ENCODE measurements at regions not wholly inside any gene's neighbourhood (a gene's known extent, or its start where the extent isn't known, plus 50 kb on each side); places are given as distances from the start of the nearest gene placed in this dataset.

DNA sequence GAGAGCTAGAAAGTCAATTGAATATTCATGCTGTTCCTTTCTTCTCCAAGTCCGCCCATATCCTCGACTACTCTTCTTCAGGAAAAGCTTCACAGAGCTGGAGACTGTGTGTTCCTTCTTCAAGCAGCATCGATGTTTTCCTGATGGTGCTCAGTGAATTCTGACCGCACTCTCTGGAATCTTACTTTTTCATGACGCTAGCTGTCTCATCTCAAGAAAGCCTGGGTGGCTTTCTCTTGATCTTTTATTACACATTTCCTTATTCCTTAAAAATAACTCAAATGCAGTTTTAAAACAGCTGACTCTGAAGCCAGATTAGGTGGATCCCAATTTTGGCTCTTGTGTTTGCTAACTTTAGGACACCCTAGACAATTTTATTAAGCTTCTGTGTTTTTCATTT, 1245.1 kb upstream of the LRRTM1 start:
- TF ChIP-seq, protein P1, sequence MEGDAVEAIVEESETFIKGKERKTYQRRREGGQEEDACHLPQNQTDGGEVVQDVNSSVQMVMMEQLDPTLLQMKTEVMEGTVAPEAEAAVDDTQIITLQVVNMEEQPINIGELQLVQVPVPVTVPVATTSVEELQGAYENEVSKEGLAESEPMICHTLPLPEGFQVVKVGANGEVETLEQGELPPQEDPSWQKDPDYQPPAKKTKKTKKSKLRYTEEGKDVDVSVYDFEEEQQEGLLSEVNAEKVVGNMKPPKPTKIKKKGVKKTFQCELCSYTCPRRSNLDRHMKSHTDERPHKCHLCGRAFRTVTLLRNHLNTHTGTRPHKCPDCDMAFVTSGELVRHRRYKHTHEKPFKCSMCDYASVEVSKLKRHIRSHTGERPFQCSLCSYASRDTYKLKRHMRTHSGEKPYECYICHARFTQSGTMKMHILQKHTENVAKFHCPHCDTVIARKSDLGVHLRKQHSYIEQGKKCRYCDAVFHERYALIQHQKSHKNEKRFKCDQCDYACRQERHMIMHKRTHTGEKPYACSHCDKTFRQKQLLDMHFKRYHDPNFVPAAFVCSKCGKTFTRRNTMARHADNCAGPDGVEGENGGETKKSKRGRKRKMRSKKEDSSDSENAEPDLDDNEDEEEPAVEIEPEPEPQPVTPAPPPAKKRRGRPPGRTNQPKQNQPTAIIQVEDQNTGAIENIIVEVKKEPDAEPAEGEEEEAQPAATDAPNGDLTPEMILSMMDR (conservative IDR thresholded peaks at IDR 0.05; ENCODE audit: low read depth, low read length): no peak
- TF ChIP-seq EZH2 (IDR thresholded peaks at IDR 0.05; ENCODE audit: borderline replicate concordance, low read depth, low read length, poor library complexity, severe bottlenecking): no peak

Data from A673 (cell line).